Activated CD4-positive, alpha-beta T cell treated with anti-CD3 and anti-CD28 coated beads for 36 hours (primary cell): ENCODE measurements at regions not wholly inside any gene's neighbourhood (a gene's known extent, or its start where the extent isn't known, plus 50 kb on each side); places are given as distances from the start of the nearest gene placed in this dataset.
"Not testable (repeated sequence)": the region's sequence is repeated elsewhere in the genome, so short reads cannot be mapped to it uniquely, and the experiment has no call there.

Source experiments
- ATAC-seq: fragments of 200-7000 bp; cut with Tn5 transposase; one replicate; pipeline ENCODE4 v1.10.0; 2021; ENCODE audit warnings: mild to moderate bottlenecking, moderate library complexity
- CTCF ChIA-PET: fragments of 350-600 bp; sonication (Branson Sonifier 250); formaldehyde crosslinking; loops from one replicate; lab custom pipeline; 2021; ENCODE audit warnings: antibody characterized with exemption; lab: Charles Lee
- POLR2A ChIA-PET: fragments of 350-600 bp; sonication (Branson Sonifier 250); formaldehyde crosslinking; loops from one replicate; lab custom pipeline; 2021; ENCODE audit warnings: antibody characterized with exemption, inconsistent platforms; lab: Charles Lee
- DNase-seq: peaks from one replicate; pipeline ENCODE4 v3.0.0-alpha.2; 2020
- H3K27ac Mint-ChIP-seq: one replicate; pipeline ENCODE4 v1.8.0; 2021; ENCODE audit warnings: mixed read lengths
- H3K27me3 Mint-ChIP-seq: one replicate; pipeline ENCODE4 v1.8.0; 2021; ENCODE audit warnings: mixed read lengths
- H3K36me3 Mint-ChIP-seq: one replicate; pipeline ENCODE4 v1.8.0; 2021; ENCODE audit warnings: low read depth, mixed read lengths
- H3K4me1 Mint-ChIP-seq: one replicate; pipeline ENCODE4 v1.8.0; 2021; ENCODE audit warnings: mixed read lengths
- H3K4me3 Mint-ChIP-seq: one replicate; pipeline ENCODE4 v1.8.0; 2021; ENCODE audit warnings: mild to moderate bottlenecking, moderate library complexity, mixed read lengths
- H3K9me3 Mint-ChIP-seq: one replicate; pipeline ENCODE4 v1.8.0; 2021; ENCODE audit warnings: low read depth, mixed read lengths
- intact Hi-C, 2 experiments: fragments of 100-400 bp; cut with DNase I in 1 of 2; cut with micrococcal nuclease in 1 of 2; formaldehyde crosslinking; loops; one replicate each; pipeline versions ENCODE4 v1.14.2 to v1.15.1; 2022 to 2024; cut with DNase I, micrococcal nuclease

- CTCF ChIA-PET = no interaction called here
- Mint-ChIP-seq H3K27me3 (peaks cover 4% of the 10 kb centered on the region), H3K9me3 (no peaks in the 10 kb centered on the region), H3K4me1 (no peaks in the 10 kb centered on the region), H3K36me3 (no peaks in the 10 kb centered on the region), H3K4me3 (no peak overlapping the region), H3K27ac (no peak overlapping the region)
- intact Hi-C loops = no loop called here
- DNase-seq (no peak), ATAC-seq (no peak)
- POLR2A ChIA-PET = no interaction called here
Observed at GRCh38 chr4:110359076-110359475, 116.9 kb upstream of the ENPEP start.

- DNase-seq (no peak), ATAC-seq (no peak)
- no peaks in the 10 kb centered on the region for H3K36me3 Mint-ChIP-seq
- peaks cover 4% of the 10 kb centered on the region for H3K27me3 Mint-ChIP-seq
- H3K27ac Mint-ChIP-seq = no peak overlapping the region
- H3K4me1 Mint-ChIP-seq = no peaks in the 10 kb centered on the region
- POLR2A ChIA-PET = no interaction called here
- intact Hi-C loops = no loop called here
- CTCF ChIA-PET = no interaction called here
- no peak overlapping the region for H3K4me3 Mint-ChIP-seq
- H3K9me3 Mint-ChIP-seq = no peaks in the 10 kb centered on the region
Observed at GRCh38 chr4:110357521-110357920, 118.4 kb upstream of the ENPEP start.

- no peak for DNase-seq
- intact Hi-C loops = no loop called here
- no peak for ATAC-seq
- H3K4me1 Mint-ChIP-seq = no peaks in the 10 kb centered on the region
- peaks cover 4% of the 10 kb centered on the region for H3K27me3 Mint-ChIP-seq
- H3K4me3 Mint-ChIP-seq = no peak overlapping the region
- ChIA-PET CTCF (no interaction called here), POLR2A (no interaction called here)
- H3K9me3 Mint-ChIP-seq = no peaks in the 10 kb centered on the region
- no peaks in the 10 kb centered on the region for H3K36me3 Mint-ChIP-seq
- no peak overlapping the region for H3K27ac Mint-ChIP-seq
Observed at GRCh38 chr4:110354460-110354859, 121.5 kb upstream of the ENPEP start.

- POLR2A ChIA-PET = no interaction called here
- no peak overlapping the region for H3K27ac Mint-ChIP-seq
- DNase-seq (no peak), ATAC-seq (no peak)
- no peak overlapping the region for H3K4me3 Mint-ChIP-seq
- intact Hi-C loops = no loop called here
- H3K9me3 Mint-ChIP-seq = no peaks in the 10 kb centered on the region
- peaks cover 4% of the 10 kb centered on the region for H3K27me3 Mint-ChIP-seq
- no peaks in the 10 kb centered on the region for H3K4me1 Mint-ChIP-seq
- H3K36me3 Mint-ChIP-seq = no peaks in the 10 kb centered on the region
- CTCF ChIA-PET = interaction anchor here (1.3 to 1.6 kb wide), 3 partner anchors 8 to 303 kb away, joined by 4 to 5 read pairs (median 4); no protein-coding TSS in a partner anchor
Observed at GRCh38 chr4:110352670-110353442, 123.1 kb upstream of the ENPEP start.

GRCh38 chr4:110348711-110349383 is 127.1 kb upstream of the ENPEP start:
- CTCF ChIA-PET = no interaction called here

GRCh38 chr4:110347805-110348204 is 128.2 kb upstream of the ENPEP start:
- intact Hi-C loops = loop anchor here in 1 of 2 experiments (10.0 kb wide), 1 partner anchor 167 kb away; no protein-coding TSS in a partner anchor
- no peaks in the 10 kb centered on the region for H3K36me3 Mint-ChIP-seq
- DNase-seq (no peak), ATAC-seq (no peak)
- peaks cover 4% of the 10 kb centered on the region for H3K27me3 Mint-ChIP-seq
- ChIA-PET CTCF (interaction anchor here (0.6 kb wide), 1 partner anchor 720 kb away, joined by 4 read pairs; no protein-coding TSS in a partner anchor), POLR2A (no interaction called here)
- no peaks in the 10 kb centered on the region for H3K4me1 Mint-ChIP-seq
- H3K27ac Mint-ChIP-seq = no peak overlapping the region
- no peak overlapping the region for H3K4me3 Mint-ChIP-seq
- H3K9me3 Mint-ChIP-seq = no peaks in the 10 kb centered on the region

More at GRCh38 chr4:110348711-110349383, 127.1 kb upstream of the ENPEP start:
- H3K4me1 Mint-ChIP-seq = no peaks in the 10 kb centered on the region
- DNase-seq = no peak
- peaks cover 2% of the 10 kb centered on the region for H3K27me3 Mint-ChIP-seq
- no peak overlapping the region for H3K27ac Mint-ChIP-seq
- intact Hi-C loops = loop anchor here in 1 of 2 experiments (10.0 kb wide), 1 partner anchor 166 kb away; no protein-coding TSS in a partner anchor
- no peak for ATAC-seq
- POLR2A ChIA-PET = no interaction called here
- H3K9me3 Mint-ChIP-seq = no peaks in the 10 kb centered on the region
- no peaks in the 10 kb centered on the region for H3K36me3 Mint-ChIP-seq
- no peak overlapping the region for H3K4me3 Mint-ChIP-seq

- H3K27ac Mint-ChIP-seq = no peak overlapping the region
- no peaks in the 10 kb centered on the region for H3K9me3 Mint-ChIP-seq
- H3K4me3 Mint-ChIP-seq = no peak overlapping the region
- H3K36me3 Mint-ChIP-seq = no peaks in the 10 kb centered on the region
- H3K4me1 Mint-ChIP-seq = no peaks in the 10 kb centered on the region
- peaks cover 13% of the 10 kb centered on the region for H3K27me3 Mint-ChIP-seq
- POLR2A ChIA-PET = no interaction called here
- DNase-seq (no peak), ATAC-seq (no peak)
- intact Hi-C loops = loop anchor here in 1 of 2 experiments (10.0 kb wide), 1 partner anchor 171 kb away; no protein-coding TSS in a partner anchor
- CTCF ChIA-PET = interaction anchor here (0.7 to 2.1 kb wide), 8 partner anchors 9 to 175 kb away, joined by 3 to 12 read pairs (median 4); no protein-coding TSS in a partner anchor
Observed at GRCh38 chr4:110344165-110344564, 131.8 kb upstream of the ENPEP start.

GRCh38 chr4:110343534-110343933 is 132.4 kb upstream of the ENPEP start:
- H3K27me3 Mint-ChIP-seq = peaks cover 14% of the 10 kb centered on the region
- ChIA-PET POLR2A (no interaction called here), CTCF (interaction anchor here (1.7 to 2.1 kb wide), 2 partner anchors 168 to 173 kb away, joined by 6 to 12 read pairs; no protein-coding TSS in a partner anchor)
- H3K27ac Mint-ChIP-seq = no peak overlapping the region
- no peaks in the 10 kb centered on the region for H3K4me1 Mint-ChIP-seq
- intact Hi-C loops = loop anchor here in 1 of 2 experiments (10.0 kb wide), 1 partner anchor 171 kb away; no protein-coding TSS in a partner anchor
- ATAC-seq (no peak), DNase-seq (no peak)
- H3K4me3 Mint-ChIP-seq = no peak overlapping the region
- H3K9me3 Mint-ChIP-seq = no peaks in the 10 kb centered on the region
- H3K36me3 Mint-ChIP-seq = no peaks in the 10 kb centered on the region

GRCh38 chr4:110341118-110341517 is 134.8 kb upstream of the ENPEP start:
- DNase-seq, H3K9me3 Mint-ChIP-seq, H3K36me3 Mint-ChIP-seq, H3K4me1 Mint-ChIP-seq, CTCF ChIA-PET, H3K4me3 Mint-ChIP-seq, POLR2A ChIA-PET, H3K27ac Mint-ChIP-seq, ATAC-seq: not testable (repeated sequence)
- intact Hi-C loops = loop anchor here in 1 of 2 experiments (10.0 kb wide), 1 partner anchor 174 kb away; no protein-coding TSS in a partner anchor
- H3K27me3 Mint-ChIP-seq = peaks cover 20% of the 10 kb centered on the region

GRCh38 chr4:110335399-110335798 is 137.0 kb upstream of the ELOVL6 start:
- Mint-ChIP-seq H3K27ac (no peak overlapping the region), H3K9me3 (no peaks in the 10 kb centered on the region), H3K36me3 (no peaks in the 10 kb centered on the region), H3K27me3 (peaks cover 28% of the 10 kb centered on the region), H3K4me1 (no peaks in the 10 kb centered on the region), H3K4me3 (no peak overlapping the region)
- CTCF ChIA-PET = no interaction called here
- DNase-seq = no peak
- ATAC-seq = no peak
- POLR2A ChIA-PET = no interaction called here
- intact Hi-C loops = no loop called here

- Mint-ChIP-seq H3K9me3 (peaks cover 4% of the 10 kb centered on the region), H3K27me3 (peaks cover 44% of the 10 kb centered on the region), H3K4me1 (no peaks in the 10 kb centered on the region), H3K36me3 (no peaks in the 10 kb centered on the region), H3K4me3 (no peak overlapping the region), H3K27ac (no peak overlapping the region)
- no peak for ATAC-seq
- no peak for DNase-seq
- intact Hi-C loops = no loop called here
- ChIA-PET POLR2A (no interaction called here), CTCF (no interaction called here)
Observed at GRCh38 chr4:110332483-110332882, 134.1 kb upstream of the ELOVL6 start.
